ENCODE measurements at regions not wholly inside any gene's neighbourhood (a gene's known extent, or its start where the extent isn't known, plus 50 kb on each side); places are given as distances from the start of the nearest gene placed in this dataset.

DNA sequence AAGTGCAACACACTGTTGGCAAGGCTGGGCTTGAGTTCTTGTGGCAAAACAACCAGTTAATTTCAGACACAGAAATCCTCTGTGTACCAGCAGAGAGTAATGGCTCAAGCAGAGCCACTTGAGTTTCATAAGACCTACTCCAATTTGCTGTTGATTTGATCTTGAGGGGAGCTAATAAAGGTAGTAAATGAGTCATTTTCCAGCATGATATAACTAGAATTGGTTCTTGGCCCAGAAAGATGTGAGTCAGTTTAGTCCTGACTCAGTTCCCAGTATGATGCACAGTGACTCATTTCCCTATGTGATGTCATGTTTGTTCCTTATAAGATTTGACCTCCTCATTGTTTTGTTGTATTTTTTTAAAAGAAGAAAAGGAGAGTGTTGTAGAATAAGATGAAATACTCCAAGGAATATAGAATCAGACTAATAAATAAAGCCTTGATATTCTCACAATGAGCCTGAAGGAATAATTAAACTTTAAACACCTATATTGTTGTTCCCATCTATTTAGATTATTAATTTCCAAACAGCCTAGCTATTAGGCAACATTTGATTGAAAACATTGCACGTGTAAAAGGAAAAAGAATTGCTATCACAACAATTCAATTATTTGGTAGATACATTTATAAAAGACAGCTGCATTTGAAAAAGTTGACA, 186.2 kb downstream of the REEP3 start:
- in situ Hi-C loops (cut with MboI; ENCODE audit: low sequenced_read_pairs) = no loop called here

GRCh38 chr10:63708421-63708820, 187.2 kb downstream of the REEP3 start:
- in situ Hi-C loops (cut with MboI; ENCODE audit: low sequenced_read_pairs) = no loop called here

- in situ Hi-C loops (cut with MboI; ENCODE audit: low sequenced_read_pairs) = no loop called here
Observed at GRCh38 chr10:63710703-63711102, 189.5 kb downstream of the REEP3 start.

- in situ Hi-C loops (cut with MboI; ENCODE audit: low sequenced_read_pairs) = no loop called here
Observed at GRCh38 chr10:63711361-63711760, 190.2 kb downstream of the REEP3 start.

DNA sequence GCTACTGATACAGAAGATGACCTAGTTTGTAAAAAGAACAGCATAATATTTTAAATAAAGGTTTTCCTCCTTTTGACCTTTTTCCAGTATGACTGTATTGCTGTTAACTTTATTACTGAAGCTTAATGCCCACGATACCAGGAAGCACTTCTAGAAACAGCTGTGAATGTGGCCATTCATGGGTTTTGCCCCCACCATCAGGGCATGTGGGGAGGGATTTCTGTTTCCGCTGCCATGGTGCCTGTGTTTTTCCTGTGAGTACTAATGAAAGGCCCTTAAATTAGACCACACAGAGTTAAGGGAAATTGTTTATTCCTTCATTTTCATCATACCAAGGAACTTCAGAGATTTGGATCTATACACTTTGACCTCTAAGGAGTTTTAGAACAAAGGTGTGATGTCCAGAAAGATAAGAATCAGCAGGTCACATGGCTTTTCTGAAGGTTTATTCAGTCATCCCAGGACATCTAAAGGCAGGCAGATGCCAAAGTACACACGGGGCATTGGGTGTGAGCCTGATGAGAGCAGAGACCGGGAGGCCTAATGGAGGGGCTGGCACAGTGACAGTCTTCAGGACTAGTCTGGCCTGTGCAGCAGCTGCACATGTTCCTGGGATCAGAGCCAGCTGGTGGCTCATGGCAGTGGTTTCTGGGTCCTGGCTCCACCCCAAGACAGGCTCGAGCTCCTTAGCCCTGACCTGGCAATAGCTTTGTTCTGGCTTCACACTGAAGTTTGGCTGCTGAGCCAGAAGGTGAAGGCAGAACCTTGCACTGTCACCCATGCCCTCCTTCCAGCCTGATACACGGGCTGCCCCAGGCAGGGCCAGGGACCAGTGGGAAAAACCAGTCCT, 190.9 kb downstream of the REEP3 start:
- in situ Hi-C loops (cut with MboI; ENCODE audit: low sequenced_read_pairs) = no loop called here

DNA sequence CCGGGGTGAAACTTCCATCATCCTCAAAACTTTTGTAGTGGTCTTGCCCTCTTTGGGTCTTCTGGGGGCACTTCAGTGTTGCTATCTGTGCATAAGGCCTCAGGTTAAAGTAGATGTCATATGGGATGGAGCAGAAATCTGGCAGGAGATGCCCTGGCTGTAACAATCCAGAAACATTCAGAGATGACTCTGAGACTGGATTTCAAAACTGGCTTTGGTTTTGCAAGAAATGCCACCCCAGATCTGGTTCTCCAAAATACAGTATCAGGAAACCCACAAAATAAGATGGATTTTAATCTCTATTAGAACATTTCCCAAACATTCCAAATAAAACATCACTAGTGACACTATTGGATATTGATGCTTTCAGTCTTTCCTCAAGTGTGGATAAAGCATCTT, 191.5 kb downstream of the REEP3 start:
- in situ Hi-C loops (cut with MboI; ENCODE audit: low sequenced_read_pairs) = no loop called here

DNA sequence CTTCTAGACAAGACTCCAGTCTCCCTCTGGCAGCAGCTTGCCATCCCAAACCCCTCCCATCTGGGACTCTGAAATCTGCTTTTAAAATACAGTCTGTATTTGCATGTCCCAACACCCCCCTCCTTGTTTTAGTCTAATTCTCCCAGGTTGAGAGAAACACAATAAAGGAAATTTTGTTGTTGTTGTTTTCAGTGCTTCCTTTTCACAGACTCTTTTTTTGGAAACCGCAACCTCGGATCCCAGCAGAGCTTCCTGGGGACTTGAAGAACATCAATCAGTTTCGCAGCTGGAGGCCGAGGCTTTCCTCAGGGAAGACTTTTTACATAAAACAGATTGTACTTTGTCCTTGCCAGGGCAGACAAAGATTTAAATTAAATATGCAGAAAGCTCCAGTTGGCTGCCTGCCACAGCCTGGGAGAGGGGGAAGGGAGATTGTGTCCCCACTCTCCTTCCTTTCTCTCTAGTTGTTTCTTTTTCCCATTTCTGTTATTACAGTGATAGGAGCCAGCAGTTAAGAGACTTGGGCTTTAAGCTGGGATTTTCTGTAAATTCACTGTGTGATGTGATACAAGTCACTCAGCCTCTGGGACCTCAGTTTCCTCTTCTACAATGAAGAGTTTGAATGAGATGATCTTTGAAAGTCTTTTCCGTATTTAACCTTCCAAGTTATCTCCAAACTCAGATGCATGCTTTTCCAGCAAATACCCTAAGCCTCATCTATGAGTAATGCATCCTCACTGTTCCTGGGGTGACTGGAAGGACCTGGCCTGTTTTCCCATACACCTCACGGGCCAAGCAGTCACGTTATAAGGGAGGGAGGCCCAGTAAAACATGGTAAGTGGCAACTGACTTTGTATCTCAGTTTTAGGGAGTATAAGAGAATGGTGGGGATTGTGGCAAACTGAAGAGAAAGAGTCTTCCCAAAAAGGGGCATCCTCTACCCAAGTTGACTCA, 192.3 kb downstream of the REEP3 start:
- in situ Hi-C loops (cut with MboI; ENCODE audit: low sequenced_read_pairs) = no loop called here

DNA sequence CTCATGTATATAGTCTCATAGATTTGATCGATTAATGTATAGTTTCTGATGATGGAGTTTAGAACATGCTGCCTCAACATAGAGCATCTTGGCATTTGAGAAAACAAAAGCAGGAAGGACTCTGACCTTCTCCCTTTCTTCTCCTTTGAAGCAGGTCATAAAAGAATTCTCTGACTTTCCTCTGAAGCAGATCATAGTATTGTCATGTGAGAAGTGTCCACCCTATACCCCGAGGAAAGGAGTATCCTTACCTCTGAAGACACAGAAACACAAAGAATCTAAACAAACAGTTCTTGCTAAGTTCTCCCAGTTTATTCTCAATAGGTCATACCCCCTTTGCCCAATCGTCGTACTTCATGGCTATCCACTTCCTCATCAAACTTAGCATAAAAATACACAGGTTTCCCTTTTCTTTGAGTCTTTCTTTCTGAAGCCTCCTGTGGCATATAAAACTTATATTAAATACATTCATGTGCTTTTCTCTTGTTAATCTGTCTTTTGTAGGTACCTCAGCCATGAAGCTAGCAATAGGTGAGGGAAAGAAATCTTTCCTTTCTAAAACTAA, 194.9 kb downstream of the REEP3 start:
- in situ Hi-C loops (cut with MboI; ENCODE audit: low sequenced_read_pairs) = no loop called here

GRCh38 chr10:63717027-63717715, 196.0 kb downstream of the REEP3 start:
- in situ Hi-C loops (cut with MboI; ENCODE audit: low sequenced_read_pairs) = no loop called here

GRCh38 chr10:63718006-63718405, 196.8 kb downstream of the REEP3 start:
- in situ Hi-C loops (cut with MboI; ENCODE audit: low sequenced_read_pairs) = no loop called here

DNA sequence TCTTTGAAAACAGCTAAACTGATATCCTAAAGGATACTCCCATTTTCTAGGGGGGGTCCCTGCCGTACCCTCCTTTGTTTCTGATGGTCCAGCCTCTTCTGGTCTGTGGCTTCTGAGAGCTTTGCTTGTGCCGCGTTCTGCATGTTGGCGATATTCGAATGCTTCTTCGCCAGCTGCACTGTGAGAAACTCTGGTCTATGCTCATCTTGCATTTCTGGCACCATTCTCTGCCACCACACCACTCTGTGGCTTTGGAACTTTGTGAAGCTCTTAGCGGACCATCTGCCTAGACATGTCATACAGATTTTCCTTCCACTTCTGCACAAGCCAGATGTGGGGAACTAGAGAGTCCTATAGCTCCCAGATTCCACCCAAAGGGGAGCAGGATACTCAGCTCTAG, 197.2 kb downstream of the REEP3 start:
- in situ Hi-C loops (cut with MboI; ENCODE audit: low sequenced_read_pairs) = no loop called here

DNA sequence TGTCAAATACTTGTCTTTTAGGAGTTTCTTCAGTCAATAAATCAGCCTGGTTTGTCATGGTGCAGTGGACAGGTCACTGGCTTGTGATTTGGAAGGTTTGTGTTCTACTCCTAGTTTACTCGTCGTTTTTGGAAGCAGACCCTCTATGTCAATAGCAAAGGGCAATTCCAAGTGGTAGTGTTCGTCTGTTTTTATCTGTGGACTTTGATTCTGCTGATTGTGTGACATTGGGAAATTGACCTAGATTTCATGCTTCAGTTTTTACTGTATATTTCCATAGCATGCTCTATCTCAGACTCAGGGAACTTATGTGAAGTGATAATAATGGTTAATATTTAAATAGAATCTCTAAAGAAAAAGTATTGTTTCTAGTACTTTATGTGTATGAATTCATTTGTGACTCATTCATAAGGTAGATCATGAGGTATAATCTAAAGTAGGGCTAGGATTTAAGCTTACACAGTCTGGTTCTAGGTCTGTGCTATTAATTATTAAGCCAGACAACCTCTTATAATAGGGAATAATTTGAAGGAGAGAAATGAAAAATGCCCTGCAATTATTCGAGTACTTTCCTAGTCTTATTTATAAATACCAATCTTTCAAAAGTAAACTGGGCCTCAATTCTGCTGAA, 198.1 kb downstream of the REEP3 start:
- in situ Hi-C loops (cut with MboI; ENCODE audit: low sequenced_read_pairs) = no loop called here

DNA sequence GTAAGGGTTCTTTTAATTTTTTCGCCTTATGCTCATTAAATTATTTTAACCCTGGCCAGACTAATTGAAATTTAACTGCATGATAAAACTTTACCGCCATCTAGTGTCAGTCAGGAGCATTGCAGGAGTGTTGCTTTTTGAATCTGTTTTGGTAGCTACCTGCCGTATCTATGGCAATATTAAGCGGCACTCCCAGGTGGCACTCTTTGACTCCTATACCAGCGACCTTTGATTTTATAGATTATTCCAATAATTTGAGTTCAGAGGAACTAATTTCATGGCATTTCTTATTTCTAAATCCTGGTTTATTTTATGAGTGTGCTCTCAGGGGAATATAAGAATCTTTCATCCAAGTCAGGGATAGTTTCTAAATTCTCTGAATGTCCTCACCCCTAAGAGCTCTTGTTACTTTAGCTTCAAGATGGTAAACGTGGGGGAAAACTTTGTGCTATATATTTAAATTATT, 198.9 kb downstream of the REEP3 start:
- in situ Hi-C loops (cut with MboI; ENCODE audit: low sequenced_read_pairs) = loop anchor here (10.0 kb wide), 1 partner anchor 555 kb away; no protein-coding TSS in a partner anchor

GRCh38 chr10:63720676-63721075, 199.5 kb downstream of the REEP3 start:
- in situ Hi-C loops (cut with MboI; ENCODE audit: low sequenced_read_pairs) = loop anchor here (10.0 kb wide), 1 partner anchor 556 kb away; no protein-coding TSS in a partner anchor

GRCh38 chr10:63722537-63722936, 201.3 kb downstream of the REEP3 start:
- in situ Hi-C loops (cut with MboI; ENCODE audit: low sequenced_read_pairs) = loop anchor here (10.0 kb wide), 1 partner anchor 558 kb away; no protein-coding TSS in a partner anchor

- in situ Hi-C loops (cut with MboI; ENCODE audit: low sequenced_read_pairs) = loop anchor here (10.0 kb wide), 1 partner anchor 559 kb away; no protein-coding TSS in a partner anchor
Observed at GRCh38 chr10:63723320-63723719, 202.1 kb downstream of the REEP3 start.

GRCh38 chr10:63723741-63724140, 202.5 kb downstream of the REEP3 start:
- in situ Hi-C loops (cut with MboI; ENCODE audit: low sequenced_read_pairs) = loop anchor here (10.0 kb wide), 1 partner anchor 559 kb away; no protein-coding TSS in a partner anchor

DNA sequence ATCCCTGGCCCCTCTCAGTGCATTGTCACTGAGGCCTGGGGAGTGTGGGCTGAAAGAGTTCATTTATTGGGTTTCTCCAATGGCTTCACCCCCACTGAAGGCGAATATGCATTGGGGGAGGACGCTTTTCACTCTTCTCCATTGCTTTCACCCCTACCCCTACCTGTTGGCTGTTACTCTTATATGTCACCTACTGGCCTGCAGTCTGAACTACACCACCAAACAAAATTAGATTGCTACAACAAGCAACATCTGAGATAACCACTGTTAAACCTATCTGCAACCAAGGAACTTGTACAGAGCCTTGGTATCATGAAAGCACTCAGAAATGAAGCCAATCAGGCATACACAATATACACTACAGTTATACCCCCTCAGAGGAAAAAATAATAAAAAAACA, 203.7 kb downstream of the REEP3 start:
- in situ Hi-C loops (cut with MboI; ENCODE audit: low sequenced_read_pairs) = loop anchor here (10.0 kb wide), 1 partner anchor 560 kb away; no protein-coding TSS in a partner anchor

- in situ Hi-C loops (cut with MboI; ENCODE audit: low sequenced_read_pairs) = loop anchor here (10.0 kb wide), 1 partner anchor 562 kb away; no protein-coding TSS in a partner anchor
Observed at GRCh38 chr10:63726867-63727266, 205.7 kb downstream of the REEP3 start.

Data from HL-60/S4 (cell line).